ENCODE measurements at regions not wholly inside any gene's neighbourhood (a gene's known extent, or its start where the extent isn't known, plus 50 kb on each side); places are given as distances from the start of the nearest gene placed in this dataset.

DNA sequence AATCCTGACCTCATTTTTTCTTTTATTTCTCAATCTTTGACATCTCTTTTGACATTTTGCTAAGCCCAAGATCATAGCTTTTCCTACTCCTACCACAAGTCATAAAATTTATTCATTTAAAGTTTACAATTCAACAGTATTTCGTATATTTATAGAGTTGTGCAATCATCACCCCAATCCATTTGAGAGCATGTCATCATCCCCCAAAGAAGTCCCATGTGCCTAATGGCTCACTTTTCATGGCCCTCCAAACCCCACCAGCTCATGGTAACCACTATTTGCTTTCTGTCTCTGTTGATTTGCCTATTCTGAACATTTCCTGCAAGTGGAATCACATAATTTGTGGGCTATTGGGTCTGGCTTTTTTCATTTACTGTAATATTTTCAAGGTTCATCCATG lies 52.5 kb upstream of the GLI3 start:
- no peak for DNase-seq (ENCODE audit: low spot score)

Measured in SW480 (cell line).